CD4-positive, alpha-beta T cell treated with Interleukin-1 beta for 1 hour (primary cell): ENCODE measurements at regions not wholly inside any gene's neighbourhood (a gene's known extent, or its start where the extent isn't known, plus 50 kb on each side); places are given as distances from the start of the nearest gene placed in this dataset.
A peak's percentile ranks its signal among the peaks of the same experiment; 100 is the strongest.
"Not testable (repeated sequence)": the region's sequence is repeated elsewhere in the genome, so short reads cannot be mapped to it uniquely, and the experiment has no call there.

Source experiments
- DNase-seq, 2 donors: peaks; one replicate each; pipeline ENCODE4 v3.0.0-alpha.2; 2020 to 2022

DNA sequence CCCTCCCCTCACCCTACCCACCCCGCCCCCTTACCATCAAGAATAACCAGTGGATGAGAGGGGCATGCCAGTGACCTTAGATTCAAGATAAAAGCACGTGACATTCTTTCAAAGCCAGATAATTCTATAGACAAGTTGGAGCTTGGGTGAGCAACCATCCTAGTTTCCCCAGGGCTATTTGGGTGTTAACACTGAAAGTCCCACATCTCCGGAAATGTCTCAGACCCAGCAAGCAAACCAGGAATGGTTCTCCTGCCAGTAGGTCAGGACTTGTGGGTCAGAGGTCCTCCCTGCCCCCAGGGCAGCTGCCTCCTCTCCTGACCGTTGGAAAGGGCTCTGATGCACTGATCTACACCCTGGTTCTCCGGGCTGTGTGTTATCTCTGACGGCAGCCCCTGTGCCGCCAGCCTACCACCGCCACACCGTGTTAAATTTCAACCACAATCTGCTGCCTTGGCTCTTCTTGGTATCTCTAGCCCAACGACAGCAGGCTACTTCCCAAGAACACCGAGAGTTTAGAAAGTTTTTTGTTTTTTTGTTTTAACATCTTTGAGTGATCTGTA, 287.0 kb downstream of the BCL2L11 start:
- not testable (repeated sequence) for DNase-seq

DNA sequence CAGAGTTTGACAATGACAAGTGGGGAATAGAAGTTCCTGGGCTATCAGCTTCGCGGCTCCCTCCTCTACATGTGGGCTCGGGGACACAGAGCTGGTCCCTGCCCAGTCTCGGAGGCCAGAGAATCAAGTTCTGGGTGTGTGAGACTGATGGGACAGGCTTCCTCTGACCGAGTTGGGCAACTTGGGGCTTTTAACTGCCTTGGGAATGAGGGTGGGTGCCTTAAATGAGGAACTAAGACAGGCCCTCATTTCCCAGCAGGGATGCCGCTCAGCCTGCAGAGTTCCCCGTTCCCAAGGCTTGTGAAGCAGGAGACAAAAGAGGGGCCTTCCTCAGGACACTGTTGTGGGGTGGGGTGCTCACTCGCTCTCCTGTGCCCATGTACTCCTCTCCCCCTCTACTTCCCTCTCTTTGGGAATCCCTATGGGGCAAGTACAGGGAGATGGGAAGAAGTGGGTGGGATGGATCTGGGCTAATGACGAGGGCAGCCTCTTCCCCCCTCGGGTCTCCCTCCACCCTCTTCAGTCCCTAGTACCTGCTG, 290.2 kb downstream of the BCL2L11 start:
- DNase-seq, result not testable (repeated sequence)

DNA sequence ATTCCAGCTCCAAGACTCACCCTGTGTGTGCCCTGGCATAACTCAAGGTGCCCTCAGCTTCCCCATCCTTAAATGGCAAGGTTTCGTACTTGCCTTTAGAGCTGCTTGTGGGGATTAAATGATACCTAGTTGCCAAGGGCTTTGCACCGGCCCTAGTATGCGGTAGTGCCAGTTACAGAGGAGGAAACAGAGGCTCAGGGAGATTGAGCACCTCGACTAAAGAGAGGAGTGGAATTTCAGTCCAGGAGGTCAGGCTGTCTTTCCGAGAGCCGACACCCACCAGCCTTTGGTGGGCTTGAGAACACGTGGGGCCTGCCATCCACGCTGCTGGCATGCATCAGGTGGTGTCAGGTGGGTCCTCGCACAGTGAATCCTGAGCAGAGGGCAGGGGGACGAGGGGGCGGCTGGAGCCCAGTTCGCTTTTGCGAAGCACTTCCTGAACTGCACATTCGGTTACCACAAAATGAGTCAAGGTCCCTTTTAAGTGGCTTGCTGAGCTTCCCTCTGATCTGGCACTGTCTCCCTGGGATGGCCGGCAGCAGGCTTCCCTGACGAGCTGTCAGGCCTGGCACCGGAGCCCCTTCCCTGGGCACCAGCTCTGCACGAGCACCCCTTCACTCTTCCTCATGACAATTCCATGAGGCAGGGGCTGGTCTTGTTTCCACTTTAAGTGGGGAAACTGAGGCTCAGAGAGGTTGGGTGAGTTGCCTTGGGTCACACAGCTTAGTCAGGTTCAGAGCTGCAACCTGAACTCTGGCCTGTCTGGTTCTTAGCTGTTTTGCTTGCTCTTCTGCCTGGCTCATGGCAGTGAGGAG, 291.4 kb downstream of the BCL2L11 start:
- DNase-seq, result not testable (repeated sequence)

DNA sequence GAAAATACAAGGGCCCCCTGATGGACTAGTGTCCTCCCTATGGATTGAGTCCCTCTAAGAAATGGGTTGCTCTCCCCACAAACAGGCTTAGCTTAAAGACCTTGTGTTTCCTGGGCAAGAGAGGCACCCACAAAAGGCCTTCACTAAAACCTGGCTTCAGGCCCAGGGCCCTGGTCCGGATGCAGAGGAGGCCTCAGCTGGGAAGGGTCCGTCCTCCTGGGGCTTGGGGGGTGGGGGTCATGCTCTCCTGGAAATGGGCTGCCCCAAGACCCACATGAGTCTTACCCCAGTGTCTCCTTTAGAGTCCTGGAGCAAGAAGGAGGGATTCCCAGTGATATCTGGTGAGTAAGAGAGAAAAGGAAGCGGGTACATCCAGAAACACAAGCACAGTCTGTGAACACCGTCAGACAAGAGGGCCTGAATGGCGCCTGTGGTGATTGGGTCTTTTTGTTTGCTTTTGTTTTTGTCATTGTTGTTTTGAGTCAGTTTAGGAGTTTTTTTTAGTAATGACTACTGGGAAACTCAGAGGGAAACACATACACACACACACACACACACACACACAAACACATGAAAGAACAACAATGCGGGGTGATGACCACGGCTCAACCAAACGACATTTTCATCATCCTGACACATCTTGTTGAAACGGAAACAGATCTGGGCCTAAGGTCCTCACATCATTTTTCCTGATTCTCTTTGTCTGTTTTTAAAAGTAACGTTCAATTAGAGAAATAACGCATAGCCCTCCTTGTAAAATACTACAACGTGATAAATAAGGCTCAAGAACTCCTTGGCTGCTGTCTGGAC, 292.3 kb downstream of the BCL2L11 start:
- DNase-seq, result peak in 1 of 2 donors; percentile 21

DNA sequence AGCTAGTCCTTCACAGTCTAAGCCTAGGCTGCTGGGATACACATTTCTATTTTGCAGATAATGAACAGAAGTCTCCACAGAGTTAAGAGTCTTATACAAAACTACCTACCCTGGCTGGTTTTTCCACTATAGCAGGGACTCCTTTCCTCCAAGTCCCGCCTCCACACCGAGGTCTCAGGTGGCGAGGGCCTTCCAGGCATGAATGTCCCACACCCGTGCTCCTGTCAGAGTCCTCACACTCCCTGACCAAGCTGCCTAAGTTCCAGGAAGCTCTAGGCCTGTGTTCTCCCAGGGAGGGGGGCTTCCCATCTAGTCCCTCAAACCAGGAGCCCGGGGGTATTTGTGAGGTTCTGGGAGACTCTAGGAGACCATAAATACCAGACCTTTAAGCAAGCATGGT, 293.2 kb downstream of the BCL2L11 start:
- DNase-seq, result not testable (repeated sequence)

DNA sequence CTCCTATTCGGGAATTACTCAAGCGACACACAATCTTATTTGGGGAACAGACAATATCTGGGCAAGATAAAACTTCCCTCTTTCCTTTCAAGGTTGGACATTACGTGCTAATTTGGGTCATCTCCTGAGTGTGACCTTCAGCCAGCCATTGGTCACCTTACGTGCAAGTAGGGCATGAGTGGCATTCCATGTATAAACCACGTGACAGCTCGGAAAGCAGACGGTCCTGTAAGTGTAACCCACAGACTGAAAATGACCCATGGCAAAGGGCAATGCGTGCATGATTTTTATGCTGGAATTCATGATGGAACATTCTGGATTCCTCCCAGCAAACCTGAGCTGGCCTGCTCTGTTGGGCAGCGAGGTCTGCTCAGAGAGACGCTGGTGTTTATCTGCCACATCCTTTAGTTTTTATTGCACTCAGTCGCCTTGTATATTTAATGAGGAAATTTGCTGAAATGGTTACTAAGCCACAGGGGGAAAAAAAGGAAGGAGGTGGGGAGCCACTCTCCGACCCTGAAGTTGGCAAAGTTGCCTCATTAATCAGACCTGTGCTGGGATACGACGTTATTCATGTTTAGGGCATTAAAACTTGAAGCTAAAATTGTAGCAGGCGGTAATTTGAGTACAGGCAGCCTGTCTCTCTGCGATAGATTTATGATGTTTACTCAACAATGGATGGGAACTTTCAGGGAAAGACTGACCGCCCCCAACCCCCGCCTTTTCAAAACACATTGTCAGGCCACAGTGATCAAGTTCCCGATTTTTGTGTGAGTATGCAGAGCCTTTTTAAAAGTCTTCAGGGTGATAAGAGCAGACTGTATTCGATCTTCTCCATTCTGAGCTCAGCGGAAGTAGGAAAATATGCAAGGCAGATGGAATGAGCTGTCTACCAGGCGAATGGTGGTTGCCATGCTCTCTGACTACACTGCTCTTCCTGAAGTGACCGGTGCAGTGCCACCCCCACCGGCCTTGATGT, 295.3 kb downstream of the BCL2L11 start:
- not testable (repeated sequence) for DNase-seq

DNA sequence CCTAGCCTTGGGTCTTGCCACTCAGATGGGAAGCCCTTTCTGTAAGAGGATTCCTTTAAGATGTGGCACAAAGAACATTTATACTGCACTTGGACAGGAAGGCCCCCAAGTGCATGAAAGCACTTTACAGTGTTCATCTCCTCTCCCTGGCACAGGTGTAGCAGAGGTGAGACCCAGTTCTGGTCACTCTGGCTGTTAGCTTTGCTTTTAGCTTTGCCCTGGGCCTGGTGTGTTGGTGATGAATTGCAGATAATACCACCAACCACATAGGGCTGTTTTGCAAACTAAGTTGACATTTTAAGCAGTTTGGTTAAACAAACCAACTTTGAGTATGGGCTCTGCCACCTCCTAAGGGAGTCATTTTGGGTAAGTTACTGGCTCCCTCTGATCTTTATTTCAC, 296.3 kb downstream of the BCL2L11 start:
- not testable (repeated sequence) for DNase-seq

DNA sequence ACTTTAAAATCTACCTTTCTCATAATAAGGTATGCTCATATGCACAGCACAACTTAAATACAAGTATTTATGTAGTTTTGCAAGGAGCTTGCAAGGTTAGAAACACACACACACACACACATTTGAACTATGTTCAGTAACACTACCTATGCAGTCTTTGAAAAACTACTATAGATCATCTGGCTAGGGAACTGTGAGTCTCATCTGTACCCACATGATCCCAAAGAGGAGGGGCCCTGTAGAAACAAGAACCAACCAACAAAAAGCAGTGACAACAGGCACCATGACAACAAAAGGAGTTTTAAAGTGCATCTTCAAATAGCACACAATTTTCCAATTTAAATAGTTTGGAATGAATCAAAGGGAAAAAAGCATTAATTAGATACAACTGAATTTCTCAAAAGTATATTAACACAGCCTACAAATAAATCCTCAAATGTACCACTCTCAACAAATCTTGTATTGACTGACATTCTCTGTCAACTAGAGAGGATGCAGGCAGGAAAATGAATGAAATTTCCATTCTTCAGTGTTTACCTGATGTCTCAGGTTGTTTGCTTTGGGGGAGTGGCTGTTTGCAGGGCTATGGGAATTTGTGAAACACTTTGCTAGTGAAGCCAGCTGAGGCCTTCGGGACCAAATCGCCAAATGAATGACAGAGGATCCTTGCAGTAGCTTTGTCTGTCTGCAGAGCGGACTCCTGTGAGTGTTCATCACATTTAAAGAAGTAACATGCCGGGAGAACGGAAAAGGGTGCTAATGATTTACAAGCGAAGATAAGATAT, 297.6 kb downstream of the BCL2L11 start:
- not testable (repeated sequence) for DNase-seq

DNA sequence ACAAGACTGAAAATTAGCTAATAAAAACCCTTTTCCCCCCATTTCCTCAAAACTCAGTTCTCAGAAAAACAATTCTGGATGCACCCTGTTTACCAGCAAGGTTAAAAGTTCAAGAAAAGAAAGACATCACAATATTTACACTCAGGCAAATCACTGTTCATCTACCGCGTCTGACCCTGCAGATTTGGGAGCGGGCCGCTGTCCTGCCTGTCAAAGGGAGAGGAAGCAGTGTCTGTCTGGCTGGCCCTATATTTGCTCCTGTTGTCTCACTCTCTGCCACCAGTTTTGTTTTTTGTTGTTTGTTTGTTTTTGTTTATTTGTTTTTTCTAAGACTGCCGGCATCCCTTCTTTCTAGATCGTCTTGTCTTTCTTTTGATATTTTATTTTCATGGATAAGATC, 299.4 kb downstream of the BCL2L11 start:
- not testable (repeated sequence) for DNase-seq

DNA sequence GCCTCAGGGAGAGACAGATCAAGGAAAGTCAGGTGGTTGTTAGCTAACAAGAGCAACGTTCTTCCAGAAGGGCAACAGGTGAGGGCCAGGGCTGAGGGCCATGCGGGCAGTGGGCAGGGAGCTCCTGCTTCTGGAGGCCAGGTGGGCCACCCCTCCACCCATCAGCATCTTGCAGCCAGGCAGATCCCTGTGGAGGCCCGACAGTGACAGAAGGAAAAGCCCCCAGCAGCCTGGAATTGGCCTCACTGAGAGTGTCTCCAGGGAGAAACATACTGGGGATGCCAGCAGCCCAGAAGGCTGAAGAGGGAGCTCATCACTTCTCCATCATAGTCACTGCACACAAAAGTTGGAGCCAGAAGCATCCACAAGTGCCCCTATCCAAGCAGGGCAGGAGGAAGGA, 300.1 kb downstream of the BCL2L11 start:
- DNase-seq, result not testable (repeated sequence)

DNA sequence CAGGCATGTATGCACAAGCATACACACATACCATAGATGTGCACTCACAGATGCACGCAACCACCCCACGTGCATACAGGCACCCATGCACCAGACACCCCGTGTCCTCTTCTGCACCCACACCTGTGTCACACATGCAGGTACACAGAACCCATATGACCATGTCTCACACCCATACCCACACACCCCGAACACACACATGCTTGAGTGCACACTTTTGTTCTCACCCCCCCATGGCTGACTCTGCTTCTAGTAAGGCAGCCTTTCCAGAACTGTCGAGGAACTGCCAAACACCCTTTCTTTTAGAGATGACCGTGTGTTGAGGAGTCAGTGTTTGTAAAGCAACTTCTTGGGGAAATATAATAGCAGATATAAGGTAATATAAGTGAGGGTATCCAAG, 301.2 kb downstream of the BCL2L11 start:
- DNase-seq, result not testable (repeated sequence)

DNA sequence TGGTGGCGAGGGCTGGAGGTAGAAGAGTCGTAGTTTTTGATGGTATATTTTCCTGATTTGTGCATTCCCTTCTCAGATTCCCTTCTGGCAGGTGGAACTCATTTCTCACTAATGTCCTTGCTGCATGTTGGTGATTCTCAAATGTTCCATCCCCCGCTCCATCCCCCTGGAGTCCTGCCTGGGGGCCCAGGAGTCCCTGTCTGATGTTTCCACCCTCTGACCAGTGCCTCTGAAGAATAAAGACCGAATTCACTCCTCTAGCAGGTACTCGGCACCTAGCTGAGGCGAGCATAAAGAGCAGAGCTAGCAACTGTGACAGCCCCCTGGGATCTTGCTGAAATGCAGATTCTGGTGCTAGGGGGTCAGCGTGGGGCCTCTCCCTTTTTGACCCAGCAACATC, 301.8 kb downstream of the BCL2L11 start:
- not testable (repeated sequence) for DNase-seq

DNA sequence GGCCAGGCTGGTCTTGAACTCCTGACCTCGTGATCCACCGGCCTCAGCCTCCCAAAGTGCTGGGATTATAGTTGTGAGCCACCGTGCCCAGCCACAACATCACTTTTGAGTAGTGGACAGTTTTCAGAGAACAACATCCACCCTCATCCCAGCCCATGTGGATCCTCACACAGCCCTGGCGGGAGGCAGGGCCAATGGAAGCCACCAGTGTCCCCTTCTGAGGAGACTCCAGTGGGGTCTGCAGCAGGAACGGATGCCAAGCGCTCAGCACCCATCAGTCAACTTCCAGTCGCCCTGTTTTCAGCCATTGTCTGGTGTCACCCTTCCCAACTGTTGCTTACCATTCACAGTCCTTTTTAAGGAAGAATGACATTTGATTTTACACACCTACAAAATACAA, 302.5 kb downstream of the BCL2L11 start:
- DNase-seq, result not testable (repeated sequence)

DNA sequence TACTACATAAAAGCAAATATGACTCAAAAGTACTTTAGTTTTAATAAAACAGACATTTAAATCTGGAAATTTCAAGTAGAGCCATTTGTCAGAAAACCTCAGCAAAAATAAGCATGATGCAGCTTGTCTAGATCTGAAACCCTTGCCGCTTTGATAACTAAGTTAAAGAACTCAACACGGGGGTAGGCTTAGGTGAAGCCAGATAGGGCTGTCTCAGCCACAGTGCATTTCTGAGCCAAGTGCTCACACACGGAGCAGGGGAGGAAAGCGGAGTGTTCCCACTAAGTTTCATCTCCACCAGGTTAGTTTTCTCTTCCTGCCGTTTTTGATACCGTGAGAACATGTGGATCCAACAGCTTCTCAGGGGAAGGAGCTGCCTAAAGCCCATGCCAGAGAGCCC, 303.5 kb downstream of the BCL2L11 start:
- not testable (repeated sequence) for DNase-seq

DNA sequence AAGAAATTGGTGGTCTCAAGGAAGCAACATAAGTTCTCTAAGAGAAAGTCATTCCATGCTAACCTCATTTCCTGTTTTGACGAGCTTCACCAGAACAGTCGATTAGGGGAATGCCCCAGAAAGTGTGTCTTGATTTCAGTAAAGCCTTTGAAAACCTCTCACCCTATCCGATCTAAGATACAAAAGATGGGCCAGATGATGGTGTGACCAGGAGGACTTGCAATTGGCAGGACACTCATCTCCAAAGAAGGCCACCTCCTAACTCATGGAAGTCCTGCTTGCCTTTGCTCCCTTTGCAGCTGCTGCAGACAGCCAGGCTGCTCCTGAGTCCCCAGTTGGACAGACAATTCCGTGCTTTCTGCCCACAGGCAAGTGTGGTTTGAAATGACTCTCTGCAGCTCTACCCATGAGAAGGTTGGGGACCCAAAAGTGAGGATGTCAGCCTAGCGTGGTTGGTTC, 304.2 kb downstream of the BCL2L11 start:
- DNase-seq, result peak in 1 of 2 donors; percentile 60

DNA sequence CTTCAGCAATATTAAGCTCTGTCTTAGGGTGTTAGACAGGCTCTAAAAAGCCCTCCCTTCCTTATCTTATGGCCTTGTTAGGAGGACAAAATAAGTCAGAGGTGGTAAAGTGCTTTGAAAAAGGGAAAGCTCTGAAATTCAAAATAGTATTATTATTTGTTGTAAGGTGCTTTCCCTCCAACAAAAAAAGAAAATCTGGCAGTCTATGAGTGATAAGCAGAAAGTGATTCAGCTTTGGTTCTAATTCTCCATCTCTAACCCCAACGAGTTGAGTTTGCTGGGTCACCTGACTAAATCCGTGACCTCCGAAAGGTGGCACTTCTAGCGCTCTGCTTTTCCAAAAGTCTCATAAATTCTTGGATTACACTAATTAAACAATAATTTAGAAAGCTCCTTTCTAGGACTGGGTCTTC, 305.1 kb downstream of the BCL2L11 start:
- peak in 1 of 2 donors; percentile 30 for DNase-seq

DNA sequence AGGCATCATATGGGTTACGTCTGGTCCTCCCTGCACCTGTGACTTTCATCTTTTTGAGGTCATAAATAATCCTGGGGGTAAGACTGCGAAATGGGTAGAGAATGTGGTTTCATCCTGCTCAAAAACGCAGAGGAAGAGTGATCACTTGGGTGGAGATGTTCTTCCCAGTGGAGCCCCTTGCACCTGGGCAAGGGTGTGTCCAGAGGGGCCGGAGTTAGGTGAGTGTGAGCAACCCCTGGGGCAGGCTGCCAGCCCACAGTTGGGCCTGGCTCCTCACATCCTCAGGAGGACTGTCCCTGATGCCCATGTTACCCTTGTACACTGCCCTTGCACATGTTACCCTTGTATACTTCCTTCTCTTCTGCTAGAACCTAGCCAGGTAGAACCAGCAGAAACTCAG, 306.6 kb downstream of the BCL2L11 start:
- DNase-seq, result not testable (repeated sequence)

DNA sequence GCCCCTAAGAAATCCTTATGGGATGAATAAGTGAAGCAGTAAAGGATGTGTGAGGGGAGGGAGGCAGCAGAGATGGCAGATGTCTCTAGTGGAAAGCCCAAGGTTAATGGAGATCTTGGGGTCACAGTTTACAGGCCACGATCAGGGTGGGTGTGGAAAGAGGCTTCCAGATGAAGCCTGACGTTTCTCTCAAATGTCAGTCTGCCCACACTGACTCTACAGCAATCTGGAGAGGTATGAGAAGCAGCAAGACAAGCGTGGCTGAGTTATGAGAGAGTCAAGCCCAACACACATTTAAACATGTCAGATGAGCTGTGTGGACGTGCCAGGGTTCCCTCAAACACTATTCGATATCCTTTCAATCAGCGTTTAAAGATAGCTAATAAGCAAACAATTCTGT, 308.2 kb downstream of the BCL2L11 start:
- DNase-seq, result not testable (repeated sequence)

DNA sequence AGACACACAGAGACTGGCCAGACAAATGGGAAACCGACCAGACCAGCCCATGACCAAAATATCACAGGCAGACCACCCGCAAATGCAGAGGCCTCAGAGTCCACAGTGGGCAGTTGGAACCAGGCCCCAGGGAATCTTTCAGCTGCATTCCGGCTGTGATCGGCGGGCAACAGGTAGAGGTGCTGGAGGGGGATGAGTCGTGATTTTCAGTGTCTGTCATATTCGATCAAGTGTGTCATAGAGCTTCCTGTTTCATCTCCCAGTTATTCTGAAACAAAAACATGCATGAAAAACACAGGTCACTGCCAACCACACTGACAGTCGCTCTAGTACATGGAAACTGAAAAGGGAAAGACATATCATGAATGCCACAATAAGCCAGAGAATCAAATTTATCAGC, 308.6 kb downstream of the BCL2L11 start:
- not testable (repeated sequence) for DNase-seq

DNA sequence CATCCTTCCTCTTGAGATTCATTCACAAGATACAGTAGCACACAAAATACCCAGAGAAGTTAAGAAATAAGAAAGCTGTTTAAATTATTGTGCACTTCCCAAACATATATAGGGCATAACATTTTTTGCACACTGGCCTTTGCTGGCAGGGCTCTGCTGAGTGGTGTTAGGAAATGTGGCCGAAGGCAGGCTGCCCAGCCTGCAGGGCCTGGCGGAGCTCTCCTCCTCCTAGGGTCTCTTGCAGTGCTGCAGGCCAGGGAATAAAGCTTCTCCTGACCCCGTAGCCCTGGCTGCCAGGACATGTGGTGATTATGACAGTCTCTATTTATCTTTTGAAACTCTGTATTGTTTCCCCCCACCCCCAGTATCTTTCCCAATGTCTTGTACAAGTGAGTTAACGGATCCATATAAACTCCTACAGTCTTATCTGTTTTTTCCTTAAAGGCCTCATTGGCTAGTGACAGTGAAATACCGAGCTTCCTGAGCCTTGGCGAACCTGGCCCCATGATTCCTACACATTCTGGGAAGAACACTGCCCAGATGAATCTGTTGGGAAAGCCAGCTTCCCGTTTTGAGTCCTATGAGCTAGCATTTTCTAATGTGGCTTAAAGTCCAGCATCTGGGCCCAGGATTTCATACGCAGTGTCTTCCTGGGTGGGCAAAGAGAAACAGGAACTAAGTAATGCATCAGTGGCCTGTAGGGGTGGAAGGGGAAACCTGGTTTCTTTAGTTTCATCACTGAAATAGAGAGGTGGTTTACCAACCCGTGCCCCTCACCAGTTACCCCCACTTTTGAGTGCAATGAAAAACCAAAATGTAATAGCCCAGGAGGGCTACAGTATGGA, 310.3 kb downstream of the BCL2L11 start:
- DNase-seq, result not testable (repeated sequence)
